Endothelial cell (in vitro differentiated cells): ENCODE measurements at regions not wholly inside any gene's neighbourhood (a gene's known extent, or its start where the extent isn't known, plus 50 kb on each side); places are given as distances from the start of the nearest gene placed in this dataset.
"Not testable (repeated sequence)": the region's sequence is repeated elsewhere in the genome, so short reads cannot be mapped to it uniquely, and the experiment has no call there.

ENCODE experiments used
- DNase-seq: peaks from one replicate; pipeline ENCODE4 v3.0.0; 2021; ENCODE audit warnings: low spot score
- H3K27ac Mint-ChIP-seq: one replicate; pipeline ENCODE4 v1.8.0; 2021; ENCODE audit warnings: mixed read lengths, inconsistent platforms; ENCODE audit not compliant: unreplicated experiment
- H3K27me3 Mint-ChIP-seq: one replicate; pipeline ENCODE4 v1.8.0; 2021; ENCODE audit warnings: mild to moderate bottlenecking, moderate library complexity, mixed read lengths, inconsistent platforms; ENCODE audit not compliant: unreplicated experiment
- H3K36me3 Mint-ChIP-seq: one replicate; pipeline ENCODE4 v1.8.0; 2021; ENCODE audit warnings: mild to moderate bottlenecking, low read depth, mixed read lengths, inconsistent platforms; ENCODE audit not compliant: unreplicated experiment
- H3K4me1 Mint-ChIP-seq: one replicate; pipeline ENCODE4 v1.8.0; 2021; ENCODE audit warnings: mild to moderate bottlenecking, mixed read lengths, inconsistent platforms; ENCODE audit not compliant: unreplicated experiment
- H3K4me3 Mint-ChIP-seq: one replicate; pipeline ENCODE4 v1.8.0; 2021; ENCODE audit warnings: mild to moderate bottlenecking, mixed read lengths, inconsistent platforms; ENCODE audit not compliant: unreplicated experiment
- H3K9me3 Mint-ChIP-seq: one replicate; pipeline ENCODE4 v1.8.0; 2021; ENCODE audit warnings: mixed read lengths, inconsistent platforms; ENCODE audit not compliant: unreplicated experiment
- CTCF ChIP-seq: fragments of 200-600 bp; sonication (generic); IDR thresholded peaks from one replicate; pipeline ENCODE4 v1.5.0; 2021; ENCODE audit warnings: antibody characterized with exemption; ENCODE audit not compliant: unreplicated experiment

GRCh38 chr7:131683536-131684125, 127.2 kb upstream of the PODXL start:
- Mint-ChIP-seq H3K36me3 (no peaks in the 10 kb centered on the region), H3K9me3 (no peaks in the 10 kb centered on the region), H3K27ac (no peak overlapping the region), H3K4me3 (no peak overlapping the region), H3K27me3 (no peaks in the 10 kb centered on the region), H3K4me1 (peaks cover under 1% of the 10 kb centered on the region)
- no peak for DNase-seq
- no peak for TF ChIP-seq CTCF

GRCh38 chr7:131681961-131682360, 125.5 kb upstream of the PODXL start:
- TF ChIP-seq CTCF = no peak
- Mint-ChIP-seq H3K27me3 (no peaks in the 10 kb centered on the region), H3K9me3 (no peaks in the 10 kb centered on the region), H3K4me1 (no peaks in the 10 kb centered on the region), H3K36me3 (no peaks in the 10 kb centered on the region), H3K4me3 (no peak overlapping the region), H3K27ac (no peak overlapping the region)
- no peak for DNase-seq

- not testable (repeated sequence) for H3K36me3 Mint-ChIP-seq
Observed at GRCh38 chr7:131679071-131679470, 122.6 kb upstream of the PODXL start.

GRCh38 chr7:131676850-131677249, 120.4 kb upstream of the PODXL start:
- H3K9me3 Mint-ChIP-seq, H3K27ac Mint-ChIP-seq, DNase-seq, H3K4me3 Mint-ChIP-seq, H3K36me3 Mint-ChIP-seq, H3K4me1 Mint-ChIP-seq, H3K27me3 Mint-ChIP-seq: not testable (repeated sequence)

More at GRCh38 chr7:131679071-131679470, 122.6 kb upstream of the PODXL start:
- H3K27ac Mint-ChIP-seq, H3K9me3 Mint-ChIP-seq, DNase-seq, H3K4me1 Mint-ChIP-seq, H3K4me3 Mint-ChIP-seq, H3K27me3 Mint-ChIP-seq: not testable (repeated sequence)

GRCh38 chr7:131674131-131674530, 117.7 kb upstream of the PODXL start:
- TF ChIP-seq CTCF = no peak
- H3K4me3 Mint-ChIP-seq = no peak overlapping the region
- H3K4me1 Mint-ChIP-seq = no peaks in the 10 kb centered on the region
- H3K9me3 Mint-ChIP-seq = no peaks in the 10 kb centered on the region
- H3K36me3 Mint-ChIP-seq = peaks cover 2% of the 10 kb centered on the region
- H3K27ac Mint-ChIP-seq = no peak overlapping the region
- DNase-seq = no peak
- peaks cover 3% of the 10 kb centered on the region for H3K27me3 Mint-ChIP-seq

- Mint-ChIP-seq H3K27ac (no peak overlapping the region), H3K9me3 (no peaks in the 10 kb centered on the region), H3K4me1 (no peaks in the 10 kb centered on the region), H3K4me3 (no peak overlapping the region), H3K36me3 (peaks cover 2% of the 10 kb centered on the region), H3K27me3 (peaks cover 3% of the 10 kb centered on the region)
- no peak for TF ChIP-seq CTCF
- no peak for DNase-seq
Observed at GRCh38 chr7:131673576-131673975, 117.1 kb upstream of the PODXL start.
